ENCODE measurements at regions not wholly inside any gene's neighbourhood (a gene's known extent, or its start where the extent isn't known, plus 50 kb on each side); places are given as distances from the start of the nearest gene placed in this dataset.
"Not testable (repeated sequence)": the region's sequence is repeated elsewhere in the genome, so short reads cannot be mapped to it uniquely, and the experiment has no call there.

- DNase-seq; ATAC-seq; intact Hi-C loops (cut with DNase I): not testable (repeated sequence)
Measured at GRCh38 chr6:14242912-14243311, 125.3 kb downstream of the CD83 start.

- ATAC-seq (no peak), DNase-seq (no peak)
- intact Hi-C loops (cut with DNase I): no loop called here
Measured at GRCh38 chr6:14243597-14243996, 126.0 kb downstream of the CD83 start.

GRCh38 chr6:14246876-14247275 is 129.3 kb downstream of the CD83 start:
- ATAC-seq (no peak), DNase-seq (no peak)
- intact Hi-C loops (cut with DNase I): no loop called here

- intact Hi-C loops (cut with DNase I): no loop called here
- DNase-seq (no peak), ATAC-seq (no peak)
Measured at GRCh38 chr6:14250573-14250972, 133.0 kb downstream of the CD83 start.

GRCh38 chr6:14252271-14252850 is 134.8 kb downstream of the CD83 start:
- DNase-seq (no peak), ATAC-seq (no peak)
- intact Hi-C loops (cut with DNase I): no loop called here

- DNase-seq (no peak), ATAC-seq (no peak)
- intact Hi-C loops (cut with DNase I): no loop called here
Measured at GRCh38 chr6:14254505-14254904, 136.9 kb downstream of the CD83 start.

GRCh38 chr6:14255916-14256315 is 138.3 kb downstream of the CD83 start:
- ATAC-seq (no peak), DNase-seq (no peak)
- intact Hi-C loops (cut with DNase I): no loop called here

- DNase-seq: no peak
- no peak for ATAC-seq
- intact Hi-C loops (cut with DNase I): no loop called here
Measured at GRCh38 chr6:14258117-14258516, 140.5 kb downstream of the CD83 start.

- intact Hi-C loops (cut with DNase I): no loop called here
- ATAC-seq: no peak
- DNase-seq: no peak
Measured at GRCh38 chr6:14258695-14259593, 141.4 kb downstream of the CD83 start.

GRCh38 chr6:14259594-14260152 is 142.1 kb downstream of the CD83 start:
- ATAC-seq (no peak), DNase-seq (no peak)
- intact Hi-C loops (cut with DNase I): no loop called here

- intact Hi-C loops (cut with DNase I): no loop called here
- ATAC-seq (no peak), DNase-seq (no peak)
Measured at GRCh38 chr6:14260839-14261238, 143.3 kb downstream of the CD83 start.

GRCh38 chr6:14263881-14264424 is 146.4 kb downstream of the CD83 start:
- DNase-seq: no peak
- intact Hi-C loops (cut with DNase I): no loop called here
- no peak for ATAC-seq

- DNase-seq (no peak), ATAC-seq (no peak)
- intact Hi-C loops (cut with DNase I): no loop called here
Measured at GRCh38 chr6:14265049-14266021, 147.8 kb downstream of the CD83 start.

GRCh38 chr6:14266266-14266665 is 148.7 kb downstream of the CD83 start:
- no peak for ATAC-seq
- no peak for DNase-seq
- intact Hi-C loops (cut with DNase I): no loop called here

- intact Hi-C loops (cut with DNase I): no loop called here
- no peak for ATAC-seq
- DNase-seq: no peak
Measured at GRCh38 chr6:14267885-14268660, 150.5 kb downstream of the CD83 start.

GRCh38 chr6:14269436-14269835 is 151.9 kb downstream of the CD83 start:
- intact Hi-C loops (cut with DNase I): no loop called here
- DNase-seq: no peak
- no peak for ATAC-seq

- ATAC-seq: no peak
- no peak for DNase-seq
- intact Hi-C loops (cut with DNase I): no loop called here
Measured at GRCh38 chr6:14270142-14270893, 152.7 kb downstream of the CD83 start.
